Neuronal stem cell (in vitro differentiated cells): ENCODE measurements at regions not wholly inside any gene's neighbourhood (a gene's known extent, or its start where the extent isn't known, plus 50 kb on each side); places are given as distances from the start of the nearest gene placed in this dataset.

Experiments used
- DNase-seq: peaks from one replicate; pipeline ENCODE4 v3.0.0-alpha.2; 2013; ENCODE audit warnings: low spot score
- H2AFZ ChIP-seq: one replicate; pipeline ENCODE4 v1.6.1; 2013; ENCODE audit warnings: mild to moderate bottlenecking, low read length, inconsistent platforms
- H2AK5ac ChIP-seq: 2 replicates; pipeline ENCODE4 v1.6.1; 2013; ENCODE audit warnings: low read depth, mild to moderate bottlenecking, inconsistent platforms, low read length, moderate library complexity, mixed read lengths
- H2BK120ac ChIP-seq: 2 replicates; pipeline ENCODE4 v1.6.1; 2013; ENCODE audit warnings: low read depth, mild to moderate bottlenecking, inconsistent platforms, low read length, moderate library complexity, mixed read lengths
- H2BK12ac ChIP-seq: one replicate; pipeline ENCODE4 v1.6.1; 2013; ENCODE audit warnings: low read length, inconsistent platforms
- H2BK15ac ChIP-seq: 2 replicates; pipeline ENCODE4 v1.6.1; 2013; ENCODE audit warnings: mild to moderate bottlenecking, low read length, inconsistent platforms, mixed read lengths
- H2BK5ac ChIP-seq: one replicate; pipeline ENCODE4 v1.6.1; 2013; ENCODE audit warnings: inconsistent platforms, mild to moderate bottlenecking, low read length, moderate library complexity
- H3K14ac ChIP-seq: one replicate; pipeline ENCODE4 v1.6.1; 2013; ENCODE audit warnings: low read length, inconsistent platforms
- H3K18ac ChIP-seq: 2 replicates; pipeline ENCODE4 v1.6.1; 2013; ENCODE audit warnings: low read length, inconsistent platforms
- H3K23ac ChIP-seq: 2 replicates; pipeline ENCODE4 v1.6.1; 2013; ENCODE audit warnings: low read depth, mild to moderate bottlenecking, mixed read lengths, low read length, inconsistent platforms; ENCODE audit not compliant: poor library complexity
- H3K27ac ChIP-seq: replicated peaks from 3 replicates; pipeline ENCODE4 v1.5.1; 2013; ENCODE audit warnings: low read length, inconsistent platforms
- H3K27me3 ChIP-seq, 3 experiments: 2 replicates each; pipeline ENCODE4 v1.6.1; 2013; ENCODE audit warnings: low read length in 3 of 3, mild to moderate bottlenecking in 2 of 3, inconsistent platforms in 1 of 3, low read depth in 1 of 3, mixed read lengths in 1 of 3, moderate library complexity in 1 of 3; ENCODE audit not compliant: control insufficient read depth in 3 of 3, insufficient read depth in 3 of 3
- H3K36me3 ChIP-seq, 2 donors: replicated peaks in 1 of 2; 2 replicates each; pipeline ENCODE4 v1.6.1; 2013; ENCODE audit warnings: low read length in 2 of 2; ENCODE audit not compliant: control insufficient read depth in 2 of 2, insufficient read depth in 2 of 2
- H3K4ac ChIP-seq: 2 replicates; pipeline ENCODE4 v1.6.1; 2013; ENCODE audit warnings: inconsistent platforms, mild to moderate bottlenecking, low read length, moderate library complexity
- H3K4me1 ChIP-seq, 2 donors: 1 replicate in 1 of 2; 2 replicates in 1 of 2; pipeline ENCODE4 v1.6.1; 2013; ENCODE audit warnings: low read length in 2 of 2, low read depth in 1 of 2; ENCODE audit not compliant: control insufficient read depth in 2 of 2, insufficient read depth in 1 of 2
- H3K4me2 ChIP-seq: one replicate; pipeline ENCODE4 v1.6.1; 2013; ENCODE audit warnings: mild to moderate bottlenecking, low read length, inconsistent platforms; ENCODE audit not compliant: insufficient read depth, poor library complexity, severe bottlenecking
- H3K4me3 ChIP-seq, 2 donors: 2 replicates each; pipeline ENCODE4 v1.5.1; 2013; ENCODE audit warnings: low read length in 2 of 2, mild to moderate bottlenecking in 2 of 2, inconsistent platforms in 1 of 2, moderate library complexity in 1 of 2
- H3K79me1 ChIP-seq: one replicate; pipeline ENCODE4 v1.6.1; 2013; ENCODE audit warnings: low read depth, mild to moderate bottlenecking, inconsistent platforms, low read length, moderate library complexity
- H3K9ac ChIP-seq: one replicate; pipeline ENCODE4 v1.6.1; 2013; ENCODE audit warnings: mild to moderate bottlenecking, low read depth, low read length, inconsistent platforms; ENCODE audit not compliant: poor library complexity
- H3K9me3 ChIP-seq, 2 donors: replicated peaks in 1 of 2; 2 replicates each; pipeline versions ENCODE3 to v1.6.1; 2013; ENCODE audit warnings: low read length in 2 of 2, mild to moderate bottlenecking in 2 of 2, inconsistent platforms in 1 of 2, low read depth in 1 of 2, mixed read lengths in 1 of 2, moderate library complexity in 1 of 2; ENCODE audit not compliant: control insufficient read depth in 2 of 2, insufficient read depth in 1 of 2
- H4K8ac ChIP-seq: one replicate; pipeline ENCODE4 v1.6.1; 2013; ENCODE audit warnings: low read depth, mild to moderate bottlenecking, inconsistent platforms, low read length, moderate library complexity
- H4K91ac ChIP-seq: one replicate; pipeline ENCODE4 v1.6.1; 2013; ENCODE audit warnings: low read length, low read depth, mild to moderate bottlenecking, inconsistent platforms; ENCODE audit not compliant: poor library complexity
- WGBS, 2 donors: extraction: QIAGEN DNeasy Blood & Tissue Kit; methylation state at CpG; one replicate each; pipeline ENCODE4 v1.1.7; 2013; ENCODE audit warnings: missing lambda C conversion rate in 2 of 2, mixed read lengths in 1 of 2; ENCODE audit not compliant: insufficient read length in 2 of 2, insufficient replicate concordance in 1 of 2; ENCODE audit errors: extremely low coverage in 2 of 2; 5-methylcytosine and 5-hydroxymethylcytosine counted together

DNA sequence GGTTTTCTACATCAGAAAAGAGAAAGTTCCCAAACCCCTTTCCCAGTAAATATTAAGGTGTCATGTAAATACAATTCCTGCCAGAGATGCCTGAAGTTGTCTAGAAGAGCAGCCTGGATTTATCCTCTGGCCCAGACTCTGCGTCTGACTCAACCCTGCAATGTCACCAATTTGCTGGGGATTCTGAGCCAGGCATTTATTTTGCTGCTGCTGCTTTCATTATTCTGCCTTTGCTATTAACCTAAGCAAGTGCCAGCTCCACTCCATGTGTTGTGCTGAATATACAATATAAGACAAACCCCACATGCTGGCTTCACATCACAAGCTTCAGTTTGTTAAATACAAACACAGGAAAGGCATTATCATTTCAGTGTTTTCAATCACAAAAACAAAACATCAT lies 59.1 kb downstream of the ELAPOR2 start:
- DNase-seq = no peak
- no peak overlapping the region for H3K27ac ChIP-seq
- WGBS, 2 donors = no CpG with 5 or more reads among the region's 1 CpG
- H3K9me3 ChIP-seq = no peaks in the 10 kb centered on the region
- H3K27me3 ChIP-seq = no peaks in the 10 kb centered on the region
- H2AFZ ChIP-seq = no peak overlapping the region
- H3K79me1 ChIP-seq = no peaks in the 10 kb centered on the region
- no peak overlapping the region for H2BK5ac ChIP-seq
- H3K36me3 ChIP-seq = no peaks in the 10 kb centered on the region
- no peak overlapping the region for H2BK15ac ChIP-seq
- H3K4ac ChIP-seq = no peak overlapping the region
- H3K4me1 ChIP-seq = peaks cover 9 to 17% of the 10 kb centered on the region in 2 donors
- H3K4me3 ChIP-seq = no peak overlapping the region
- no peak overlapping the region for H3K18ac ChIP-seq
- H3K4me2 ChIP-seq = no peak overlapping the region
- H3K9ac ChIP-seq = no peak overlapping the region
- no peak overlapping the region for H4K8ac ChIP-seq
- H2AK5ac ChIP-seq = no peak overlapping the region
- no peak overlapping the region for H3K23ac ChIP-seq
- no peak overlapping the region for H4K91ac ChIP-seq
- no peak overlapping the region for H2BK120ac ChIP-seq
- H2BK12ac ChIP-seq = no peak overlapping the region
- H3K14ac ChIP-seq = no peak overlapping the region

DNA sequence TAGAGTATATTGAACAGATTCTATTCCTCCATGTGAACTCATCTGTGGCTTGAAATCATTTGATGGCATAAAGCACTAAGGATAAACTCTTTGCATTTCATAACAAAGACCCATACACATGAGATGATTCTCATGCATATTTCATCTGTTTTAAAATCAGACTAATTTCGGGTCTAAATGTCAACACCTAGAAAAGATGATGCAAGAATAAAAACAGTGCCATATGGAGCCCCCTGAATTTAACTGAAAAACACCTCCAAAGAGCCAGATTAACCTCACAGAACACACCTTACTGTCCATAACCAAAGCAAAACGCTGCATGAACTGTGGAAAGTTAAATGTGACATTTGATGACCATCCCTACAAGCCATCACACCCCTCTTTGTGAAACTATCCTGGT lies 59.7 kb downstream of the ELAPOR2 start:
- Histone ChIP-seq H3K79me1 (no peaks in the 10 kb centered on the region), H3K27ac (no peak overlapping the region), H2BK5ac (no peak overlapping the region), H3K4ac (no peak overlapping the region), H3K27me3 (no peaks in the 10 kb centered on the region), H3K14ac (no peak overlapping the region), H3K18ac (no peak overlapping the region), H2AK5ac (no peak overlapping the region), H2BK12ac (no peak overlapping the region), H4K8ac (no peak overlapping the region), H4K91ac (no peak overlapping the region), H3K4me1 (peaks cover 7 to 16% of the 10 kb centered on the region in 2 donors), H3K4me2 (no peak overlapping the region), H3K23ac (no peak overlapping the region), H2BK15ac (no peak overlapping the region), H3K4me3 (no peak overlapping the region), H2BK120ac (no peak overlapping the region), H3K9me3 (no peaks in the 10 kb centered on the region), H3K36me3 (no peaks in the 10 kb centered on the region), H2AFZ (no peak overlapping the region), H3K9ac (no peak overlapping the region)
- DNase-seq = no peak
- WGBS, 2 donors = no CpG with 5 or more reads among the region's 2 CpGs

DNA sequence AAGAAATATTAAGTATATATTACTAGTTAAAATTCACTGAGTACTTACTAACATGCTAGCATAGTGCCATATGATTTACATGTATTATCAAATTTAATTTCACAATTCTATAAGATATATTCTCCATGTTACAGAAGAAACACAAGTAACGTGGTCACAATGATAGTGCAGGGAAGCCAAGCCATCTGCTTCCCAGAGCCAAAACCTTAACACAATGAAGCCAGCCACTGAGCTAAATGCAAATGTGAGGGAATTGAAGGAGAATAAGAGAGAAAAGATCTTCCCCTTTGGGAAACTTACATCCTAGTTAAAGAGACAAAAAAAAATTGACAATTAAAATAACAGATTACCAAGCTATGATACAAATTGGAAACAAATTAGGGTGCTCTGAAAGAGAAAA lies 63.6 kb downstream of the ELAPOR2 start:
- Histone ChIP-seq H3K4ac (no peak overlapping the region), H3K23ac (no peak overlapping the region), H3K18ac (no peak overlapping the region), H2BK120ac (no peak overlapping the region), H3K79me1 (no peaks in the 10 kb centered on the region), H3K27me3 (no peaks in the 10 kb centered on the region), H2BK15ac (no peak overlapping the region), H2AK5ac (no peak overlapping the region), H3K4me3 (no peak overlapping the region), H3K9me3 (no peaks in the 10 kb centered on the region), H2BK12ac (no peak overlapping the region), H4K91ac (no peak overlapping the region), H3K27ac (no peak overlapping the region), H2BK5ac (no peak overlapping the region), H3K9ac (no peak overlapping the region), H3K36me3 (no peaks in the 10 kb centered on the region), H2AFZ (no peak overlapping the region), H3K4me2 (no peak overlapping the region), H3K14ac (no peak overlapping the region), H4K8ac (no peak overlapping the region), H3K4me1 (no peaks in the 10 kb centered on the region)
- WGBS, 2 donors = no CpG with 5 or more reads among the region's 1 CpG
- no peak for DNase-seq

- H3K23ac ChIP-seq = no peak overlapping the region
- H2BK5ac ChIP-seq = no peak overlapping the region
- no peak overlapping the region for H4K8ac ChIP-seq
- no peak overlapping the region for H3K9ac ChIP-seq
- H3K4ac ChIP-seq = no peak overlapping the region
- H2AK5ac ChIP-seq = no peak overlapping the region
- H4K91ac ChIP-seq = no peak overlapping the region
- H3K36me3 ChIP-seq = no peaks in the 10 kb centered on the region
- H3K27me3 ChIP-seq = no peaks in the 10 kb centered on the region
- H3K27ac ChIP-seq = no peak overlapping the region
- H2BK12ac ChIP-seq = no peak overlapping the region
- no peak overlapping the region for H2BK120ac ChIP-seq
- no peak for DNase-seq
- no peak overlapping the region for H2AFZ ChIP-seq
- H3K4me3 ChIP-seq = no peak overlapping the region
- no peaks in the 10 kb centered on the region for H3K9me3 ChIP-seq
- H3K4me2 ChIP-seq = no peak overlapping the region
- no peaks in the 10 kb centered on the region for H3K4me1 ChIP-seq
- H2BK15ac ChIP-seq = no peak overlapping the region
- H3K79me1 ChIP-seq = no peaks in the 10 kb centered on the region
- no peak overlapping the region for H3K14ac ChIP-seq
- no CpG with 5 or more reads among the region's 6 CpGs for WGBS, 2 donors
- no peak overlapping the region for H3K18ac ChIP-seq
Observed at GRCh38 chr7:86995052-86995725, 64.3 kb downstream of the ELAPOR2 start.
